HEK293 (cell line): ENCODE measurements at regions not wholly inside any gene's neighbourhood (a gene's known extent, or its start where the extent isn't known, plus 50 kb on each side); places are given as distances from the start of the nearest gene placed in this dataset.
A peak's percentile ranks its signal among the peaks of the same experiment; 100 is the strongest.

Experiments used
- CTCF ChIA-PET: fragments of 350-600 bp; formaldehyde crosslinking; extraction: SDS; loops from one replicate; lab custom pipeline; 2021; ENCODE audit warnings: antibody characterized with exemption; lab: Yijun Ruan, JAX
- POLR2A ChIA-PET: fragments of 300-600 bp; formaldehyde crosslinking; extraction: SDS; loops from one replicate; lab custom pipeline; 2020; ENCODE audit warnings: antibody characterized with exemption, inconsistent platforms; lab: Yijun Ruan, JAX
- H3K27ac ChIP-seq: fragments of 200-500 bp; sonication (Bioruptor generic); 2 replicates; pipeline ENCODE4 v1.5.1; 2014; ENCODE audit warnings: low read depth, low read length, control low read depth, inconsistent platforms; ENCODE audit errors: extremely low read depth
- H3K36me3 ChIP-seq, 2 experiments: fragments of 200-500 bp in 1 of 2; sonication (Bioruptor generic) in 1 of 2; 1 replicate in 1 of 2; 2 replicates in 1 of 2; pipeline ENCODE4 v1.5.1; 2014 to 2017; ENCODE audit warnings: inconsistent platforms in 2 of 2, low read length in 2 of 2; ENCODE audit not compliant: control insufficient read depth in 2 of 2, insufficient read depth in 1 of 2
- H3K4me1 ChIP-seq: fragments of 200-500 bp; sonication (Bioruptor generic); 2 replicates; pipeline ENCODE4 v1.5.1; 2014; ENCODE audit warnings: mild to moderate bottlenecking, low read length, inconsistent platforms; ENCODE audit not compliant: control insufficient read depth, insufficient read depth
- H3K4me3 ChIP-seq: 2 replicates; pipeline ENCODE4 v1.5.1; 2011; ENCODE audit warnings: low read depth, mild to moderate bottlenecking, control low read depth, low read length, moderate library complexity
- H3K9me3 ChIP-seq: fragments of 200-500 bp; sonication (Bioruptor generic); 2 replicates; pipeline ENCODE4 v1.5.1; 2014; ENCODE audit warnings: low read depth, low read length, inconsistent platforms; ENCODE audit not compliant: control insufficient read depth, insufficient read depth
- MEIS1 ChIP-seq: sonication (generic); formaldehyde crosslinking; IDR thresholded peaks from 2 replicates; pipeline ENCODE4 v1.8.1; 2022; ENCODE audit warnings: missing genetic modification reagents, mild to moderate bottlenecking, borderline replicate concordance
- OSR2 ChIP-seq: fragments of 450-650 bp; formaldehyde crosslinking; IDR thresholded peaks from 2 replicates; pipeline ENCODE4 v1.5.1; 2016; ENCODE audit warnings: missing biosample characterization, missing genetic modification characterization
- SALL2 ChIP-seq: fragments of 450-650 bp; formaldehyde crosslinking; IDR thresholded peaks from 2 replicates; pipeline ENCODE4 v1.5.0; 2017; ENCODE audit warnings: missing biosample characterization, mild to moderate bottlenecking, missing genetic modification characterization, borderline replicate concordance
- SP3 ChIP-seq: fragments of 450-650 bp; formaldehyde crosslinking; IDR thresholded peaks from 2 replicates; pipeline ENCODE4 v1.5.1; 2016; ENCODE audit warnings: missing biosample characterization, missing genetic modification characterization
- ZNF114 ChIP-seq: fragments of 450-650 bp; formaldehyde crosslinking; IDR thresholded peaks from 2 replicates; pipeline ENCODE4 v1.5.0; 2017; ENCODE audit warnings: missing biosample characterization, missing genetic modification characterization
- ZNF24 ChIP-seq: fragments of 450-650 bp; formaldehyde crosslinking; IDR thresholded peaks from 2 replicates; pipeline ENCODE4 v1.5.1; 2016; ENCODE audit warnings: missing biosample characterization, missing genetic modification characterization
- ZNF621 ChIP-seq: fragments of 450-650 bp; formaldehyde crosslinking; IDR thresholded peaks from 2 replicates; pipeline ENCODE4 v1.5.1; 2017; ENCODE audit warnings: missing biosample characterization, missing genetic modification characterization
- ZSCAN16 ChIP-seq: fragments of 450-650 bp; formaldehyde crosslinking; IDR thresholded peaks from 2 replicates; pipeline ENCODE4 v1.5.1; 2016; ENCODE audit warnings: missing biosample characterization, missing genetic modification characterization
- TF ChIP-seq, protein P1 (sequence below): fragments of 450-650 bp; formaldehyde crosslinking; IDR thresholded peaks from 2 replicates; pipeline ENCODE4 v1.5.1; 2016; ENCODE audit warnings: missing biosample characterization, missing genetic modification characterization
- TF ChIP-seq, protein P2 (sequence below): fragments of 450-650 bp; formaldehyde crosslinking; IDR thresholded peaks from 2 replicates; pipeline ENCODE4 v1.5.1; 2016; ENCODE audit warnings: missing biosample characterization, missing genetic modification characterization
- TF ChIP-seq, protein P3 (sequence below): sonication (generic); formaldehyde crosslinking; IDR thresholded peaks from 2 replicates; pipeline ENCODE4 v1.8.1; 2022; ENCODE audit warnings: mild to moderate bottlenecking, moderate library complexity, missing genetic modification reagents
- TF ChIP-seq, protein P4 (sequence below): fragments of 450-650 bp; formaldehyde crosslinking; IDR thresholded peaks from 2 replicates; pipeline ENCODE4 v1.5.1; 2016; ENCODE audit warnings: missing biosample characterization, missing genetic modification characterization
- TF ChIP-seq, protein P5 (sequence below): fragments of 450-650 bp; formaldehyde crosslinking; IDR thresholded peaks from 2 replicates; pipeline ENCODE4 v1.5.1; 2016; ENCODE audit warnings: missing biosample characterization, missing genetic modification characterization

DNA sequence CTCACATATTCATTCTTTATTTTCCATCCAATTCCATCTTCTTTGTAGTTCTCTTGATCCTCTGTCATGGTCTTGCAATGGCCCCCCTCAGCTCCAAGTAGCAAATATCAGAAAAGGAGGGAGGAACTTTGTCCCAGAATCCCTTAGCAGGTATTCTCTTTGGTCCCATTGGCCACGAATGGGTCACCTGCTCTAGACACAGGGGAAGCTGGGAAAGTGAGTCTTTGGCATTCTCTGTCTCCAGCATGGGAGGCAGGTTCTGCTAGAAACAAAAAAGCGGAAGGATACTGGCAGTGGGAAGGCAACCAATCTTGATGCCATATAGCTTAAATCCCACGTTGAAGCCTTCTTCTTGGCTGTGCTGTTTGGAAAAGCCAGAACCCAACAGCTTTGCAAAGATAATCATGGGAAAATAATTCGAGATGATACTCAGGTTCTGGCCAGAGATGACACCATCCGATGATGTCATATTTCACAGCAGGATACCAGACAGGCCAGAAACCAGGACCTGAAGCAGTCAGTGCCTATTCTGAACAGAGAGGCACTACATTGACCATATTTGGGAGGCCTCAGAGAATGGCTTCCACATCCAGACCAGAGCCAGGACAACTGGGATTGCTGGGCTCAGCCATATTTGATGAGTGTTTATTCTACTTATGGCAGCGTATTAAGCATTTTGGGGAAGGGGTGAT is 110.4 kb upstream of the ATXN3L start (continued):
- TF ChIP-seq, protein P1, sequence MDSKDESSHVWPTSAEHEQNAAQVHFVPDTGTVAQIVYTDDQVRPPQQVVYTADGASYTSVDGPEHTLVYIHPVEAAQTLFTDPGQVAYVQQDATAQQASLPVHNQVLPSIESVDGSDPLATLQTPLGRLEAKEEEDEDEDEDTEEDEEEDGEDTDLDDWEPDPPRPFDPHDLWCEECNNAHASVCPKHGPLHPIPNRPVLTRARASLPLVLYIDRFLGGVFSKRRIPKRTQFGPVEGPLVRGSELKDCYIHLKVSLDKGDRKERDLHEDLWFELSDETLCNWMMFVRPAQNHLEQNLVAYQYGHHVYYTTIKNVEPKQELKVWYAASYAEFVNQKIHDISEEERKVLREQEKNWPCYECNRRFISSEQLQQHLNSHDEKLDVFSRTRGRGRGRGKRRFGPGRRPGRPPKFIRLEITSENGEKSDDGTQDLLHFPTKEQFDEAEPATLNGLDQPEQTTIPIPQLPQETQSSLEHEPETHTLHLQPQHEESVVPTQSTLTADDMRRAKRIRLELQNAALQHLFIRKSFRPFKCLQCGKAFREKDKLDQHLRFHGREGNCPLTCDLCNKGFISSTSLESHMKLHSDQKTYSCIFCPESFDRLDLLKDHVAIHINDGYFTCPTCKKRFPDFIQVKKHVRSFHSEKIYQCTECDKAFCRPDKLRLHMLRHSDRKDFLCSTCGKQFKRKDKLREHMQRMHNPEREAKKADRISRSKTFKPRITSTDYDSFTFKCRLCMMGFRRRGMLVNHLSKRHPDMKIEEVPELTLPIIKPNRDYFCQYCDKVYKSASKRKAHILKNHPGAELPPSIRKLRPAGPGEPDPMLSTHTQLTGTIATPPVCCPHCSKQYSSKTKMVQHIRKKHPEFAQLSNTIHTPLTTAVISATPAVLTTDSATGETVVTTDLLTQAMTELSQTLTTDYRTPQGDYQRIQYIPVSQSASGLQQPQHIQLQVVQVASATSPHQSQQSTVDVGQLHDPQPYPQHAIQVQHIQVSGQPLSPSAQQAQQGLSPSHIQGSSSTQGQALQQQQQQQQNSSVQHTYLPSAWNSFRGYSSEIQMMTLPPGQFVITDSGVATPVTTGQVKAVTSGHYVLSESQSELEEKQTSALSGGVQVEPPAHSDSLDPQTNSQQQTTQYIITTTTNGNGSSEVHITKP: no peak
- TF ChIP-seq ZNF621 (no peak), SALL2 (tag by site-specific recombination) (no peak)

DNA sequence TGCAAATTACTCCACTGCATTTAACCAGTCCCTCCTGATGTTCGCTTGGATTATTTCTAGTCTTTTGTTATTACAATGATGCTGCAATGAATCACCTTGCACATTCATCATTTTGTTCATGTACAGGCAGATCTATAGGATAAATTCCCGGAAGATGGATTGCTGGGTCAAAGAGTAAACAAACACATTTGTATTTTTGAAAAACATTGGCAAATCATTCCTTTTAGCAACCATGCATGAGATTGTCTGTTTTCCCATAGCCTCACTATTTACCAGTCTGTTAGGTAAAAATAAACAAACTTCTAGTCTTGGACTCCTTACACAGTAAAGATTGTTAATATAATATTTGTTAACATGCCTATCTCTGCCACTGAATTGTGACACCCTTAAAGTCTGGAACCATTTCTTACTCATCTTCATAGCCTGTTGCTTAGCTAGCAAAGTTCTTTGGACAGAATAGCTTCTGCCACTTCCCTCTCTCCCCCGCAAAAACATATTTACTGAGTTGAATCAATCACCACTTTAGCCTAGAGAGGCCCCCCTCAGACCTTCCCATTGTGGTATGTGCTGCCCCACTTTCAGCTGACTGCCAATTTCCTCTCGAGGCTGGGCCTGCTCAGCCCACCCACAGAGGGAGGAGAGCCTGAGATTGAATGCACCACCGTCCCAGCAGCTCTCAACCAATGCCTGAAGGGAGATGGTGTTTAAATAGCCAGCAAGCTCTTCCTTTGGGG is 108.4 kb upstream of the ATXN3L start:
- H3K36me3 ChIP-seq: no peaks in the 10 kb centered on the region

More for the DNA sequence above, 108.4 kb upstream of the ATXN3L start:
- TF ChIP-seq SP3 (no peak), ZSCAN16 (no peak), ZNF24 (tag by site-specific recombination) (no peak), ZNF114 (no peak), MEIS1 (CRISPR knock-in tag) (peak; percentile 59; the same call in 1 of the 2 replicates), OSR2 (tag by site-specific recombination) (no peak)
- TF ChIP-seq, protein P2, sequence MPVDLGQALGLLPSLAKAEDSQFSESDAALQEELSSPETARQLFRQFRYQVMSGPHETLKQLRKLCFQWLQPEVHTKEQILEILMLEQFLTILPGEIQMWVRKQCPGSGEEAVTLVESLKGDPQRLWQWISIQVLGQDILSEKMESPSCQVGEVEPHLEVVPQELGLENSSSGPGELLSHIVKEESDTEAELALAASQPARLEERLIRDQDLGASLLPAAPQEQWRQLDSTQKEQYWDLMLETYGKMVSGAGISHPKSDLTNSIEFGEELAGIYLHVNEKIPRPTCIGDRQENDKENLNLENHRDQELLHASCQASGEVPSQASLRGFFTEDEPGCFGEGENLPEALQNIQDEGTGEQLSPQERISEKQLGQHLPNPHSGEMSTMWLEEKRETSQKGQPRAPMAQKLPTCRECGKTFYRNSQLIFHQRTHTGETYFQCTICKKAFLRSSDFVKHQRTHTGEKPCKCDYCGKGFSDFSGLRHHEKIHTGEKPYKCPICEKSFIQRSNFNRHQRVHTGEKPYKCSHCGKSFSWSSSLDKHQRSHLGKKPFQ (tag by site-specific recombination): no peak
- TF ChIP-seq, protein P3, sequence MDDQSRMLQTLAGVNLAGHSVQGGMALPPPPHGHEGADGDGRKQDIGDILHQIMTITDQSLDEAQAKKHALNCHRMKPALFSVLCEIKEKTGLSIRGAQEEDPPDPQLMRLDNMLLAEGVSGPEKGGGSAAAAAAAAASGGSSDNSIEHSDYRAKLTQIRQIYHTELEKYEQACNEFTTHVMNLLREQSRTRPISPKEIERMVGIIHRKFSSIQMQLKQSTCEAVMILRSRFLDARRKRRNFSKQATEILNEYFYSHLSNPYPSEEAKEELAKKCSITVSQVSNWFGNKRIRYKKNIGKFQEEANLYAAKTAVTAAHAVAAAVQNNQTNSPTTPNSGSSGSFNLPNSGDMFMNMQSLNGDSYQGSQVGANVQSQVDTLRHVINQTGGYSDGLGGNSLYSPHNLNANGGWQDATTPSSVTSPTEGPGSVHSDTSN: no peak
- TF ChIP-seq, protein P4, sequence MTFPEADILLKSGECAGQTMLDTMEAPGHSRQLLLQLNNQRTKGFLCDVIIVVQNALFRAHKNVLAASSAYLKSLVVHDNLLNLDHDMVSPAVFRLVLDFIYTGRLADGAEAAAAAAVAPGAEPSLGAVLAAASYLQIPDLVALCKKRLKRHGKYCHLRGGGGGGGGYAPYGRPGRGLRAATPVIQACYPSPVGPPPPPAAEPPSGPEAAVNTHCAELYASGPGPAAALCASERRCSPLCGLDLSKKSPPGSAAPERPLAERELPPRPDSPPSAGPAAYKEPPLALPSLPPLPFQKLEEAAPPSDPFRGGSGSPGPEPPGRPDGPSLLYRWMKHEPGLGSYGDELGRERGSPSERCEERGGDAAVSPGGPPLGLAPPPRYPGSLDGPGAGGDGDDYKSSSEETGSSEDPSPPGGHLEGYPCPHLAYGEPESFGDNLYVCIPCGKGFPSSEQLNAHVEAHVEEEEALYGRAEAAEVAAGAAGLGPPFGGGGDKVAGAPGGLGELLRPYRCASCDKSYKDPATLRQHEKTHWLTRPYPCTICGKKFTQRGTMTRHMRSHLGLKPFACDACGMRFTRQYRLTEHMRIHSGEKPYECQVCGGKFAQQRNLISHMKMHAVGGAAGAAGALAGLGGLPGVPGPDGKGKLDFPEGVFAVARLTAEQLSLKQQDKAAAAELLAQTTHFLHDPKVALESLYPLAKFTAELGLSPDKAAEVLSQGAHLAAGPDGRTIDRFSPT (tag by site-specific recombination): no peak
- TF ChIP-seq, protein P5, sequence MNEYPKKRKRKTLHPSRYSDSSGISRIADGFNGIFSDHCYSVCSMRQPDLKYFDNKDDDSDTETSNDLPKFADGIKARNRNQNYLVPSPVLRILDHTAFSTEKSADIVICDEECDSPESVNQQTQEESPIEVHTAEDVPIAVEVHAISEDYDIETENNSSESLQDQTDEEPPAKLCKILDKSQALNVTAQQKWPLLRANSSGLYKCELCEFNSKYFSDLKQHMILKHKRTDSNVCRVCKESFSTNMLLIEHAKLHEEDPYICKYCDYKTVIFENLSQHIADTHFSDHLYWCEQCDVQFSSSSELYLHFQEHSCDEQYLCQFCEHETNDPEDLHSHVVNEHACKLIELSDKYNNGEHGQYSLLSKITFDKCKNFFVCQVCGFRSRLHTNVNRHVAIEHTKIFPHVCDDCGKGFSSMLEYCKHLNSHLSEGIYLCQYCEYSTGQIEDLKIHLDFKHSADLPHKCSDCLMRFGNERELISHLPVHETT (tag by site-specific recombination): no peak
- TF ChIP-seq, protein P1: peak; percentile 41; the same call in 1 of the 2 replicates
- no peak overlapping the region for H3K4me3 ChIP-seq
- POLR2A ChIA-PET: interaction anchor here (0.6 to 1.1 kb wide), 3 partner anchors 10 to 93 kb away, joined by 3 to 4 read pairs (median 4); no protein-coding TSS in a partner anchor
- CTCF ChIA-PET: interaction anchor here (1.2 to 2.1 kb wide), 2 partner anchors 10 to 60 kb away, joined by 7 to 8 read pairs; no protein-coding TSS in a partner anchor
- H3K4me1 ChIP-seq: peaks cover 8% of the 10 kb centered on the region
- no peak overlapping the region; the same call in 1 of the 2 replicates for H3K27ac ChIP-seq
- no peaks in the 10 kb centered on the region for H3K9me3 ChIP-seq
